Mesendoderm (in vitro differentiated cells): ENCODE measurements at regions not wholly inside any gene's neighbourhood (a gene's known extent, or its start where the extent isn't known, plus 50 kb on each side); places are given as distances from the start of the nearest gene placed in this dataset.
A peak's percentile ranks its signal among the peaks of the same experiment; 100 is the strongest.

Source experiments
- DNase-seq: peaks from one replicate; pipeline ENCODE4 v3.0.0; 2013
- H2AK5ac ChIP-seq: 2 replicates; pipeline ENCODE4 v1.6.1; 2013; ENCODE audit warnings: low read length, inconsistent platforms
- H2BK120ac ChIP-seq: 2 replicates; pipeline ENCODE4 v1.6.1; 2013; ENCODE audit warnings: low read depth, mild to moderate bottlenecking, low read length, moderate library complexity, mixed read lengths
- H2BK15ac ChIP-seq: replicated peaks from 2 replicates; pipeline ENCODE4 v1.6.1; 2013; ENCODE audit warnings: low read depth, mild to moderate bottlenecking, moderate library complexity
- H2BK5ac ChIP-seq: 2 replicates; pipeline ENCODE4 v1.6.1; 2013; ENCODE audit warnings: low read length, inconsistent platforms
- H3K18ac ChIP-seq: 2 replicates; pipeline ENCODE4 v1.6.1; 2013; ENCODE audit warnings: mild to moderate bottlenecking, low read length, mixed read lengths
- H3K23ac ChIP-seq: one replicate; pipeline ENCODE4 v1.6.1; 2013; ENCODE audit warnings: low read length
- H3K27ac ChIP-seq: 2 replicates; pipeline ENCODE4 v1.5.1; 2013; ENCODE audit warnings: low read depth, mild to moderate bottlenecking, inconsistent platforms, low read length, moderate library complexity
- H3K27me3 ChIP-seq: 2 replicates; pipeline ENCODE4 v1.6.1; 2013; ENCODE audit warnings: low read length, control low read depth, mild to moderate bottlenecking, inconsistent platforms; ENCODE audit not compliant: insufficient read depth, poor library complexity
- H3K36me3 ChIP-seq: 2 replicates; pipeline ENCODE4 v1.6.1; 2013; ENCODE audit warnings: low read length, inconsistent platforms; ENCODE audit not compliant: control insufficient read depth, insufficient read depth
- H3K4ac ChIP-seq: one replicate; pipeline ENCODE4 v1.6.1; 2013; ENCODE audit warnings: low read depth, mild to moderate bottlenecking, low read length, moderate library complexity
- H3K4me1 ChIP-seq: 2 replicates; pipeline ENCODE4 v1.6.1; 2013; ENCODE audit warnings: low read depth, low read length, inconsistent platforms; ENCODE audit not compliant: control insufficient read depth
- H3K4me2 ChIP-seq: 2 replicates; pipeline ENCODE4 v1.6.1; 2013; ENCODE audit warnings: low read length
- H3K4me3 ChIP-seq: 2 replicates; pipeline ENCODE4 v1.5.1; 2013; ENCODE audit warnings: mild to moderate bottlenecking, low read length
- H3K56ac ChIP-seq: one replicate; pipeline ENCODE4 v1.6.1; 2013; ENCODE audit warnings: low read length
- H3K79me1 ChIP-seq: 2 replicates; pipeline ENCODE4 v1.6.1; 2013; ENCODE audit warnings: low read length, inconsistent platforms
- H3K79me2 ChIP-seq: 2 replicates; pipeline ENCODE4 v1.6.1; 2013; ENCODE audit warnings: mild to moderate bottlenecking, low read length; ENCODE audit not compliant: control insufficient read depth, insufficient read depth
- H3K9ac ChIP-seq: 2 replicates; pipeline ENCODE4 v1.6.1; 2013; ENCODE audit warnings: low read length, inconsistent platforms
- H4K5ac ChIP-seq: one replicate; pipeline ENCODE4 v1.6.1; 2013; ENCODE audit warnings: low read length
- H4K8ac ChIP-seq: one replicate; pipeline ENCODE4 v1.6.1; 2013; ENCODE audit warnings: low read depth, mild to moderate bottlenecking, control low read depth, low read length, moderate library complexity
- WGBS: extraction: QIAGEN DNeasy Blood & Tissue Kit; methylation state at CpG from one replicate; pipeline ENCODE4 v1.1.7; 2013; ENCODE audit warnings: low lambda C conversion rate, missing lambda C conversion rate; ENCODE audit not compliant: insufficient coverage; ENCODE audit errors: extremely low coverage; 5-methylcytosine and 5-hydroxymethylcytosine counted together

GRCh38 chr14:84750763-84751554 lies 779.0 kb upstream of the FLRT2 start:
- Histone ChIP-seq H2BK120ac (peak overlapping the region; percentile 88), H4K5ac (peak overlapping the region; percentile 30), H3K18ac (peak overlapping the region; percentile 28), H4K8ac (no peak overlapping the region), H3K79me2 (no peaks in the 10 kb centered on the region), H3K56ac (peak overlapping the region; percentile 57), H3K4me1 (peaks cover 3% of the 10 kb centered on the region), H3K27me3 (no peaks in the 10 kb centered on the region), H3K79me1 (no peaks in the 10 kb centered on the region), H3K27ac (peak overlapping the region; percentile 44), H2AK5ac (no peak overlapping the region), H3K4ac (no peak overlapping the region), H3K4me2 (no peak overlapping the region), H2BK15ac (no peak overlapping the region), H3K4me3 (no peak overlapping the region), H3K9ac (no peak overlapping the region), H3K36me3 (no peaks in the 10 kb centered on the region), H2BK5ac (peak overlapping the region; percentile 76), H3K23ac (no peak overlapping the region)
- no CpG with 5 or more reads among the region's 10 CpGs for WGBS
- peak; percentile 48 for DNase-seq

- no peak for DNase-seq
- H3K27ac ChIP-seq, result no peak overlapping the region
- H2BK5ac ChIP-seq, result no peak overlapping the region
- H3K79me1 ChIP-seq, result no peaks in the 10 kb centered on the region
- no peak overlapping the region for H4K8ac ChIP-seq
- no peak overlapping the region for H3K4ac ChIP-seq
- no peak overlapping the region for H3K4me3 ChIP-seq
- peaks cover 3% of the 10 kb centered on the region for H3K4me1 ChIP-seq
- H3K79me2 ChIP-seq, result no peaks in the 10 kb centered on the region
- no peak overlapping the region for H2BK120ac ChIP-seq
- no peak overlapping the region for H3K56ac ChIP-seq
- no peaks in the 10 kb centered on the region for H3K36me3 ChIP-seq
- H3K18ac ChIP-seq, result no peak overlapping the region
- H3K4me2 ChIP-seq, result no peak overlapping the region
- no peak overlapping the region for H3K23ac ChIP-seq
- H2AK5ac ChIP-seq, result no peak overlapping the region
- H3K27me3 ChIP-seq, result no peaks in the 10 kb centered on the region
- H3K9ac ChIP-seq, result no peak overlapping the region
- no CpG with 5 or more reads among the region's 3 CpGs for WGBS
- H4K5ac ChIP-seq, result no peak overlapping the region
- no peak overlapping the region for H2BK15ac ChIP-seq
These were observed 778.2 kb upstream of the FLRT2 start for GRCh38 chr14:84751745-84752144.

GRCh38 chr14:84760489-84761126 lies 769.3 kb upstream of the FLRT2 start:
- Histone ChIP-seq H3K23ac (no peak overlapping the region), H3K79me1 (no peaks in the 10 kb centered on the region), H3K27ac (no peak overlapping the region), H2BK120ac (no peak overlapping the region), H3K36me3 (no peaks in the 10 kb centered on the region), H3K9ac (no peak overlapping the region), H3K4ac (no peak overlapping the region), H2BK5ac (no peak overlapping the region), H3K4me1 (no peaks in the 10 kb centered on the region), H3K4me3 (no peak overlapping the region), H2AK5ac (no peak overlapping the region), H3K18ac (no peak overlapping the region), H3K79me2 (no peaks in the 10 kb centered on the region), H3K56ac (no peak overlapping the region), H4K5ac (no peak overlapping the region), H4K8ac (no peak overlapping the region), H3K4me2 (no peak overlapping the region), H3K27me3 (no peaks in the 10 kb centered on the region), H2BK15ac (no peak overlapping the region)
- WGBS, result no CpG with 5 or more reads among the region's 5 CpGs
- no peak for DNase-seq

- H3K18ac ChIP-seq, result no peak overlapping the region
- no peaks in the 10 kb centered on the region for H3K4me1 ChIP-seq
- H4K5ac ChIP-seq, result no peak overlapping the region
- no peaks in the 10 kb centered on the region for H3K79me2 ChIP-seq
- H3K23ac ChIP-seq, result no peak overlapping the region
- H3K36me3 ChIP-seq, result no peaks in the 10 kb centered on the region
- WGBS, result no CpG with 5 or more reads among the region's 5 CpGs
- no peak overlapping the region for H4K8ac ChIP-seq
- H3K9ac ChIP-seq, result no peak overlapping the region
- no peak overlapping the region for H3K4me2 ChIP-seq
- H3K56ac ChIP-seq, result no peak overlapping the region
- H2BK120ac ChIP-seq, result no peak overlapping the region
- no peaks in the 10 kb centered on the region for H3K79me1 ChIP-seq
- no peak overlapping the region for H3K4ac ChIP-seq
- no peak overlapping the region for H2BK15ac ChIP-seq
- no peak overlapping the region for H3K27ac ChIP-seq
- no peak overlapping the region for H2BK5ac ChIP-seq
- H3K4me3 ChIP-seq, result no peak overlapping the region
- H2AK5ac ChIP-seq, result no peak overlapping the region
- no peak for DNase-seq
- H3K27me3 ChIP-seq, result no peaks in the 10 kb centered on the region
These were observed 762.5 kb upstream of the FLRT2 start for GRCh38 chr14:84767434-84767833.

GRCh38 chr14:84770030-84770429 lies 759.9 kb upstream of the FLRT2 start:
- Histone ChIP-seq H3K4me1 (no peaks in the 10 kb centered on the region), H3K27me3 (no peaks in the 10 kb centered on the region), H4K5ac (no peak overlapping the region), H3K18ac (no peak overlapping the region), H3K23ac (no peak overlapping the region), H2BK120ac (no peak overlapping the region), H3K79me2 (no peaks in the 10 kb centered on the region), H2BK5ac (no peak overlapping the region), H3K4ac (no peak overlapping the region), H3K4me2 (no peak overlapping the region), H3K27ac (no peak overlapping the region), H4K8ac (no peak overlapping the region), H3K4me3 (no peak overlapping the region), H3K9ac (no peak overlapping the region), H2AK5ac (no peak overlapping the region), H3K56ac (no peak overlapping the region), H3K79me1 (no peaks in the 10 kb centered on the region), H2BK15ac (no peak overlapping the region), H3K36me3 (no peaks in the 10 kb centered on the region)
- WGBS, result no CpG with 5 or more reads among the region's 1 CpG
- no peak for DNase-seq
